Epithelial cell of esophagus (primary cell): ENCODE measurements at regions not wholly inside any gene's neighbourhood (a gene's known extent, or its start where the extent isn't known, plus 50 kb on each side); places are given as distances from the start of the nearest gene placed in this dataset.

Experiments
- DNase-seq: peaks from one replicate; pipeline ENCODE4 v3.0.0; 2010; ENCODE audit warnings: low read depth
- H3K4me3 ChIP-seq: 2 replicates; pipeline ENCODE4 v1.5.1; 2011; ENCODE audit warnings: mild to moderate bottlenecking, low read length, control low read depth
- TF ChIP-seq, protein P1 (sequence below): IDR thresholded peaks from 2 replicates; pipeline ENCODE4 v1.5.1; 2011; ENCODE audit warnings: low read depth, mild to moderate bottlenecking, low read length, control low read depth, inconsistent platforms; ENCODE audit not compliant: insufficient read depth; ENCODE audit errors: missing control alignments

GRCh38 chr6:145347216-145347615 is 388.1 kb downstream of the EPM2A start:
- TF ChIP-seq, protein P1, sequence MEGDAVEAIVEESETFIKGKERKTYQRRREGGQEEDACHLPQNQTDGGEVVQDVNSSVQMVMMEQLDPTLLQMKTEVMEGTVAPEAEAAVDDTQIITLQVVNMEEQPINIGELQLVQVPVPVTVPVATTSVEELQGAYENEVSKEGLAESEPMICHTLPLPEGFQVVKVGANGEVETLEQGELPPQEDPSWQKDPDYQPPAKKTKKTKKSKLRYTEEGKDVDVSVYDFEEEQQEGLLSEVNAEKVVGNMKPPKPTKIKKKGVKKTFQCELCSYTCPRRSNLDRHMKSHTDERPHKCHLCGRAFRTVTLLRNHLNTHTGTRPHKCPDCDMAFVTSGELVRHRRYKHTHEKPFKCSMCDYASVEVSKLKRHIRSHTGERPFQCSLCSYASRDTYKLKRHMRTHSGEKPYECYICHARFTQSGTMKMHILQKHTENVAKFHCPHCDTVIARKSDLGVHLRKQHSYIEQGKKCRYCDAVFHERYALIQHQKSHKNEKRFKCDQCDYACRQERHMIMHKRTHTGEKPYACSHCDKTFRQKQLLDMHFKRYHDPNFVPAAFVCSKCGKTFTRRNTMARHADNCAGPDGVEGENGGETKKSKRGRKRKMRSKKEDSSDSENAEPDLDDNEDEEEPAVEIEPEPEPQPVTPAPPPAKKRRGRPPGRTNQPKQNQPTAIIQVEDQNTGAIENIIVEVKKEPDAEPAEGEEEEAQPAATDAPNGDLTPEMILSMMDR, result no peak
- H3K4me3 ChIP-seq, result no peak overlapping the region
- DNase-seq, result no peak

DNA sequence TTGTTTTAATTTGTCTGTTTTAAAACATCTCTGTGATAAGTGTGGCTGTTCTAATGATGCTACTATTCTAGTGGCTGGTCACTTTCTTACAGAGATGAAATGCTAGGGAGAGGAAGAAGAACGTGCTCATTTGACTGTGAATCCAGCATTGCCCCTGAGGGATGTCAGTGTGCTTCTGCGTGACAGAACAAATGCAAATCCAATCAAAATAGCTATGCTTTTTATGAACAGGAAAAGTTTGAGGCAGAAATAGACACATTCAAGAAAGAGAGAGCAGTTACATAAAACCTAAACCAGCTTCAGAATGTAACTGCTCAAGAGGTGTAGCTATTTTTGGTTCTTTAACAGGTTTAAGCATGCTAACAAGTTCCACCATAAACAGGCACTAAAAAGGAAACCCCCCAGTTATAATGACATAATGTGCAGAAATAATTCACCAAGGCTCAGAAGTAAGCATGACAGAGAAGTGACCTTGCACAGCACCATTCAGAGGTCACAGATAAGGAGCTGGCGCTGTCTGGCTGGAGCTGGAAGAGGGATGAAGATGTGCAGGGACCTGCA is 385.3 kb downstream of the EPM2A start:
- DNase-seq, result no peak
- no peak overlapping the region for H3K4me3 ChIP-seq
- TF ChIP-seq, protein P1, result no peak

DNA sequence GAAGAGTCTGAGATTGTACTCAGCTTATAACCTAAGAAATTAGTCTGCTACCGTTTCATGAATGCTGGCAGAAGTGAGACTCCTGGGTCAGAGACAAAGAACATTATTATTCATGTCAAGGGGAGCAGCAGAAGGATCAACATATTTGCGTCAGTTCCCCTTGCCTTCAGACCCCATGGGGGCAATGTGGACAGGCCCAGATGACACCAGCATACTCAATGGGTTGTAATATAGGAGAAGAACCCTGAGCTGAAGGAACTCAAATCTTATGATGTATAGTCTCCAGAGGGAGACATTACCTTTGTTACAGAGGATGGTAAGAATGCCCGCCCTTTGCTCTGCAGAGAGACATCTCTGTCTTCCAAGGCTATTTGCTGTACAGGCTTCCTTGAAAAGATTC is 384.4 kb downstream of the EPM2A start:
- TF ChIP-seq, protein P1, result no peak

GRCh38 chr6:145352382-145353080 is 382.8 kb downstream of the EPM2A start:
- no peak for DNase-seq
- H3K4me3 ChIP-seq, result no peak overlapping the region
- TF ChIP-seq, protein P1, result no peak

More for the DNA sequence above, 384.4 kb downstream of the EPM2A start:
- H3K4me3 ChIP-seq, result no peak overlapping the region
- DNase-seq, result no peak

DNA sequence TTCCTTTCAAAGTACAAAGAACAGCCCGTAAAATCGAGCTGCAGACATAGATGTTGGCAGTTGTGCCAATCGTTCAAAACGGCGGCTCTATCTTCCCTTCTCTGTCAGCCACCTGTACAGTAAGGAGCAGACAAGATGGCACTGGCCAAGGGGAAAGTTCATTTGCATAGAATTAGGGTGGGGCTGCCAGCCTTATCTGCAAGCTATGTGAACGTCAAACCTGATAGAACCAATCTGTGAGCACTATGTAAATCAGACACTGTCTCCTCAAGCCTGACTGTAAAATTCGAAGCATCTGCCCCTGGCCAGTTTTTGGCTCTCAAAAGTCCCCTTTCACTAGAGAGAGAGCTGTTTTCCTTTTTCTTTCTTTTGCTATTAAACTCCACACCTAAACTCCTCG is 374.5 kb downstream of the EPM2A start:
- DNase-seq, result no peak
- TF ChIP-seq, protein P1, result no peak

GRCh38 chr6:145367149-145367548 is 368.2 kb downstream of the EPM2A start:
- peak; percentile 16 for DNase-seq
- H3K4me3 ChIP-seq, result no peak overlapping the region
- TF ChIP-seq, protein P1, result no peak

More for the DNA sequence above, 374.5 kb downstream of the EPM2A start:
- no peak overlapping the region for H3K4me3 ChIP-seq

GRCh38 chr6:145368075-145368474 is 367.2 kb downstream of the EPM2A start:
- DNase-seq, result no peak
- no peak overlapping the region for H3K4me3 ChIP-seq
- TF ChIP-seq, protein P1, result no peak
